ENCODE measurements at regions not wholly inside any gene's neighbourhood (a gene's known extent, or its start where the extent isn't known, plus 50 kb on each side); places are given as distances from the start of the nearest gene placed in this dataset.
"Not testable (repeated sequence)": the region's sequence is repeated elsewhere in the genome, so short reads cannot be mapped to it uniquely, and the experiment has no call there.

- DNase-seq: no peak
These were observed 844.0 kb downstream of the BRINP3 start for GRCh38 chr1:189633658-189634057.

- no peak for DNase-seq
These were observed 840.6 kb downstream of the BRINP3 start for GRCh38 chr1:189637041-189637440.

GRCh38 chr1:189644156-189644555, 833.5 kb downstream of the BRINP3 start:
- not testable (repeated sequence) for DNase-seq

- DNase-seq: no peak
These were observed 832.7 kb downstream of the BRINP3 start for GRCh38 chr1:189644970-189645369.

GRCh38 chr1:189646066-189646465, 831.6 kb downstream of the BRINP3 start:
- DNase-seq: no peak

- no peak for DNase-seq
These were observed 822.8 kb downstream of the BRINP3 start for GRCh38 chr1:189654906-189655305.

- no peak for DNase-seq
These were observed 820.8 kb downstream of the BRINP3 start for GRCh38 chr1:189656628-189657530.

GRCh38 chr1:189657715-189658114, 819.9 kb downstream of the BRINP3 start:
- DNase-seq: no peak

GRCh38 chr1:189658381-189658780, 819.3 kb downstream of the BRINP3 start:
- no peak for DNase-seq

- no peak for DNase-seq
These were observed 817.9 kb downstream of the BRINP3 start for GRCh38 chr1:189659731-189660130.

- DNase-seq: no peak
These were observed 815.5 kb downstream of the BRINP3 start for GRCh38 chr1:189662190-189662589.

- no peak for DNase-seq
These were observed 807.8 kb downstream of the BRINP3 start for GRCh38 chr1:189669846-189670245.

- no peak for DNase-seq
These were observed 804.4 kb downstream of the BRINP3 start for GRCh38 chr1:189673217-189673616.

GRCh38 chr1:189675712-189676244, 801.9 kb downstream of the BRINP3 start:
- DNase-seq: no peak

- DNase-seq: no peak
These were observed 798.9 kb downstream of the BRINP3 start for GRCh38 chr1:189678779-189679178.

- DNase-seq: no peak
These were observed 796.3 kb downstream of the BRINP3 start for GRCh38 chr1:189681252-189681919.

GRCh38 chr1:189682591-189682990, 795.1 kb downstream of the BRINP3 start:
- no peak for DNase-seq

- no peak for DNase-seq
These were observed 791.4 kb downstream of the BRINP3 start for GRCh38 chr1:189686288-189686687.

- no peak for DNase-seq
These were observed 784.5 kb downstream of the BRINP3 start for GRCh38 chr1:189693140-189693539.

- no peak for DNase-seq
These were observed 781.4 kb downstream of the BRINP3 start for GRCh38 chr1:189696297-189696696.

GRCh38 chr1:189697113-189697512, 780.6 kb downstream of the BRINP3 start:
- no peak for DNase-seq

GRCh38 chr1:189701606-189702005, 776.1 kb downstream of the BRINP3 start:
- no peak for DNase-seq

GRCh38 chr1:189706594-189706993, 771.1 kb downstream of the BRINP3 start:
- no peak for DNase-seq

- DNase-seq: no peak
These were observed 769.0 kb downstream of the BRINP3 start for GRCh38 chr1:189708674-189709073.
